ENCODE measurements at regions not wholly inside any gene's neighbourhood (a gene's known extent, or its start where the extent isn't known, plus 50 kb on each side); places are given as distances from the start of the nearest gene placed in this dataset.

DNA sequence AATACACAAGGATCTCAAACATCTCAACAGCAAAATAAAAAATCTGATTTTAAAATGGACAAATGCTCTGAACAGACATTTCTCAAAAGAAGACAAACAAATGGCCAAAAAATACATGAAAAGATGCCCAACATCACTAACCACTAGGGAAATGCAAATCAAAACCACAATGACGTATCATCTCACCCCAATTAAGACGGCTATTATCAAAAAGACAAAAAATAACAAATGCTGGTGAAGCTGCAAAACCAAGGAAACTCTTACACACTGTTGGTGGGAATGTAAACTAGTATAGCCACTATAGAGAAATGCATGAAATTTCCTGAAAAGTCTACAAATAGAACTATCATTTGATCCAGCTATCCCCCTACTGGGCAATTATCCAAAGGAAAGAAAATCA is 145.0 kb downstream of the BTG1 start:
- DNase-seq (ENCODE audit: low read depth in 2 of 2): no peak

DNA sequence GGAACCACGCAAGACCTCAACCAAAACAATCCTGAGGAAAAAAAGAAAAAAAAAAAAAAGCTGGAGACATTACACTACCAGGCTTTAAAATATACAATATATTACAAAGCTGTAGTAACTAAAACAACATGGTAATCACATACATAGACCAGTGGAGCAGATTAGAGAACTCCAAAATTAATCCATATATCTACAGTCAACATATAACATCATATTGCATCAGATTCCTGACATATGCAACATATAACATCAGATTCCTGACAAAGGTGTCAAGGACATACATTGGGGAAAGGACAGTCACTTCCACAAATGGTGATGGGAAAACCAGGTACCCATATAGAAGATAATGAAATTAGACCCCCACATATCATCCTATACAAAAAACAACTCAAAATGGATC is 145.8 kb downstream of the BTG1 start:
- DNase-seq (ENCODE audit: low read depth in 2 of 2): no peak

DNA sequence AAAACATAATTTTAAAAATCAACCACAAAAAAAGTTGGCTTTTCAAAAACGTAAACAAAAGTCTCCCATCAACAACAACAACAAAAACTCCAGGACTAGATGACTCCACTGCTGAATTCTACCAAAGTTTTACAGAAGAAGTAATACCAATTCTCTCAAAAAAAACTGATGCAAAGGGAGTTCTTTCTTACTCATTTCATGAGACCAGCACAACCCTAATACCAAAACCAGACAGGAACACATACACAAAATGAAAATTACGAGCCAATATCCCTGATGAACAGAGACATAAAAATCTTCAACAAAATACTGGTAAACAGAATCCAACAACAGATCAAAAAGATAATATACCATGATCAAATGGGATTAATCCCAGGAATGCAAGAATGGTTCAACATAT is 147.3 kb downstream of the BTG1 start:
- DNase-seq (ENCODE audit: low read depth in 2 of 2): no peak

DNA sequence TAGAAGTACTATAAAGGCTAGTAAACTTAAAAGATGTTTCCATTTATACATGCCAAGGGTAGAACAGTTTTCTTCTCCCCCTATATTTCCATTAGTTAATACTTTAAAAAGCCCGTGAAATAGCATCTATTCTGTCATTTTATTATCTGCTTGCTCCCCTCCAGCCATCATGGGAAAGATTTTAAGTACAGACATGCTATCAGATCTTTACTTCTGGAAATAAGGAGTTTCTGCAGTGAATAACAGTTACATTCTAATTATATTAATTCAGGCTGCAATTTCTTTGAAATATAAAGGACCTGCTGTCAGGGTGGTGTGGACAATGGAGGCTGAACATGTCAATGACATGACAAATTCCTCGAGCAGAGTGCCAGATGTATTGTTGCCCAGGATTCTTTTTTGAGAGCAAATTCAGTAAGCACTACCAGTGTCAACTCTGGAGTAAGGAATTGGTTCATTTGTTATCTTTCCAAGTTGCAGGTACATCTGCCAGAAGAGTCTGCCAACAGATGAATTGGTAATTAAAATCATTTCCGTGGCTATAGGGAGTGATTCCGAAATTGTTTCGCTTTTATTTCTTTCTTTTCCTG is 151.3 kb downstream of the BTG1 start:
- no peak for DNase-seq (ENCODE audit: low read depth in 2 of 2)

DNA sequence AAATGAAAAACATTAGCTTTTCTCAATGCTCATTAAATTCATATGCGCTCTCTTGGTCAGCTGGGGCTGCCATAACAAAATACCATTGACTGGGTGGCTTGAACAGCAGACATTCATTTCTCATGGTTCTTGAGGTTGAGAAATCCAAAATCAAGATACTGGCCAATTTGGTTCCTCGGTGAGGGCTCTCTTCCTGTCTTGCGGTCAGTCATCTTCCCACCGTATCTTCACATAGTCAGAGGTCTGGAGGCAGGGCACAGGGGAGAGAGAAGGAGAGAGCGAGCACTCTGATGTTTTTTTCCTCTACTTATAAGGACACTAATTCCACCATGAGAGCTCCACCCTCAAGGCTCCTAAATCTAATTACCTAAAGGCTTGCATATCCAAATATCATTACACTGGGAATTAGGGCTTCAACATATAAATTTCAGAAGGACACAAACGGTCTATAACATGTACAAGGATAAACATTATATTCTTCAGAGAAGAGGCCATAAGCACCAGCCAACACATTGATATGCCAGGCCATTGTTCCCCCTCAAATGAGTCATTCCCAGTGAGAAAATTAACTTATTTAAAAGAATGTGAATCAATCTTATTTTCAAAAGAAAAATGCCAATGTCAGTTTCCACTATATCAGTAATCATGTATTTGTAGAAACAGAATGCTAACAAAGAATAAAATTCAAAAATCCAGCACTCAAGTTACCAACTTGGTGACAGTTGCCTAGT is 152.2 kb downstream of the BTG1 start:
- DNase-seq (ENCODE audit: low read depth in 2 of 2): no peak

DNA sequence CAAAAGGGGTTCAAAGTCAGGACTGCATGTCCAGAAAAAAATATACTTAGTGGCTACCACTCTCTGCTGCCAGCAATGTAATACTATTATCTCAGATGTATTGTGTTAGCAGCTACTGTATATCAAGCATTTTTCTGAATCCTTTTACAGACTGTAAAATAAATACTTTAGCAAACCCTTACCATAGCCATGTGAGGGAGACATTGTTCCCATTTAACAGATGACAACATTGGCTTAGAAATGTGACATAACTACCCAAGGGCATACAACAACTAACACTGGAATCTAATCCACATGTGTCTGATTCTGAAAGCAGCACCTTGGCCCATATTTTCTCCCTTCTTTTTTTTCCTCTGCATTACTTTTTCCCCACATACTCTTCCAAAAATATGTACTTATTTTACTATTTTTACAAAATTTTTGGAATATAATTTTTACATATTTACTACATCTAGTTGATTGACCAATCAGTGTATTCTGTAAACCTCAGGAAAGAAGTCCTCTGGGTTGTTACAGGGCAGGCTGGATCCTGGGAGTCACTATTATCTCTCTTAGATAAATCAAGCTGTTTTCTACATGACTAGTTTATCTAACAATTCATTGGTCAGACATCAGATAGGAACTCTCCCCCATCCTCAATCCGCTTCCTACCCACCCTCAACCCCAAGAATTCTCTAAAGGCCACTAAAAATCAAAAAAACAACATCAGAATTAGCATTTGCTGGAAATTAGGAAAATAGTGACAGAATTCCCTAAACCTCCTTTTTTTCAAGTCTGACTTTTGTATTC is 154.1 kb downstream of the BTG1 start:
- DNase-seq (ENCODE audit: low read depth in 2 of 2): no peak

DNA sequence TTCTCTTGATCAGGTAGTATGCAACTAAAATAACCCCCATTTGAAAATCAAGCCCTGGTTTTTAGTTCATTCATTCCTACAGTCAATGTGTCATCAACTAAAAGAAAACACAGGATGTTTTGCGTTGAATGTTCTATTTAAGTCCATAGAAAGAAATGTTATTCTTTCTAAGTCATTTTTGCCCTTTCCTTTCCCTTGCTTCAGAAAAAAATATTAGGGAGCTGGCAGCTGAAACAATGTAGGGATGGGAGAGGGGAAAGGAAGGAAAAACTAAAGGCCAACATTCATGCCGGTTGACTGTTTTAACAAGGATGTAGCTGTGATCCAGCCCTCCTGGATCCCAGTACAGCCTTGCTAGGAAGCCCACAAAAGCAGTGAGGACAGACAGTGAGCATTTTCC is 155.1 kb downstream of the BTG1 start:
- DNase-seq (ENCODE audit: low read depth in 2 of 2): no peak

DNA sequence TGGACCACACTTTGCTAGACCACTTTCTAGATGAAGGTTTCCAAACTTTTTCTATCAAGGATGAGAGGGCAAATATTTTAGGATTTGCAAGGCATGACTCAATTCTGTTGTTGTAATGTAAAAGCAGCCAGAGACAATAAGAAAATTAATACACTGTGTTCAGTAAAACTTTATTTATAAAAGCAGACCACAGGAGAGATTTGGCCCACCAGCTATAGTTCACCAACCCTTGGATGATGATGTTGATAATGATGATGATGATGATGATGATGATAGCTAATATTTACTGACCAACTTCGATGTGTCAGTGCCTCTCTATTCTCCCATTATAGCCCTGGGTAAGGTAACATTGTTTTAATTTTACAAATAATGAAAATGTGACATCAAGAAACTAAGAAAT is 156.5 kb downstream of the BTG1 start:
- no peak for DNase-seq (ENCODE audit: low read depth in 2 of 2)

DNA sequence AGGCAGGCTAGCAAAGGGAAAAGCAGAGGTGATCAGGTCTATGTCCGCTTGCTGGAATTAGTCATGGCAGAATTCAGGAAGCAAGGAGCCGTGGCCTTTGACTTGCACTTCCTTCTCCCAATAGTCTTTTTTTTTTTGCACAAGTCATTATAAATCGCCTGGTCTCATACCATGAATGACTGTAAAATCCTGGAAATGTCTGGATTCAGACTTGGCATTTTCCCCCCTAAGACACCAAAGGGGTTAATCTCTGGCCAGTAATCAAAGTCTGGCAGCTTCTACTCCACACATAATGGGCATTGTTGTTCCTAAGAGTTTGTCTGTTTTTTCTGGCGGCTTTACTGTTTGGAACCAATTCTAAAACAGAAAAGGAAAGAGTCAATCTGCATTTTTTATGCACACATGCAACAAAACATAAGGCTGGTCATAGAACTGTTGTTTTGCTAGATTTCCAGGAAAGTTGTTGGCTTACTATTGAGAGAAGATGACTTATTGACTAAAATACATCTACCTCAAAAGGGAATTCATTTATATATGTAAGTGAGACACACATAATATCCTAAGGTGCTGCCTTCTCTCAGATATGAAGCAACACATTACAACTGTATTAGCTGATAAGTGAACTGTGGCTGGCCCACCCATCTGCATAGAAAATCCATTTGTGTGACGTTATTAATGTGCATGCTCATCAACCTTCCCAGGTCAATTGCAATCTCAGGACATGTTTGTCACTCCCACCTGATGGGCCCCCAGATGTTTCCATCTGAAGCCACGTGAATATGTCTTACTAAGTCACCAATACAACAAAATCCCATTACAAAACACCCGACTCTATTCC is 157.3 kb downstream of the BTG1 start:
- no peak for DNase-seq (ENCODE audit: low read depth in 2 of 2)

DNA sequence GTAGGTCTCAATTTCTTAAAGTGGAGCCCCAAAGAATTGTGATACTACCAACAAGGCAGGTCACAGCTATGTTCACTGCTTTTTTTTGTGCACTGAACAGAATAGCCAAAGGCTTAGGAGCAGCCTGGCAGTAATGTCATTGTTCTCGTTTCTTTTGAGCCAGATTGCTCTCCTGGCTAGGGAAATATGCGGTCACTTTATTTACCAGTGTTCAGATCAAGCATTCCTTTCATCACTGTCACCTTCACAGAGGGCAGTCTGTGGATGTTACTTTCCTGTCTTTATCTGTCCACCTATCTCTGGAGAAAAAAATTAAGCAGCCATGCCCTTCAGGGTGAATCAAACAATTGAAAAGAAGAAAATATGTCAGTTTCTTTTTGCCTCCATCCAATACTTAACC is 159.6 kb downstream of the BTG1 start:
- no peak for DNase-seq (ENCODE audit: low read depth in 2 of 2)

DNA sequence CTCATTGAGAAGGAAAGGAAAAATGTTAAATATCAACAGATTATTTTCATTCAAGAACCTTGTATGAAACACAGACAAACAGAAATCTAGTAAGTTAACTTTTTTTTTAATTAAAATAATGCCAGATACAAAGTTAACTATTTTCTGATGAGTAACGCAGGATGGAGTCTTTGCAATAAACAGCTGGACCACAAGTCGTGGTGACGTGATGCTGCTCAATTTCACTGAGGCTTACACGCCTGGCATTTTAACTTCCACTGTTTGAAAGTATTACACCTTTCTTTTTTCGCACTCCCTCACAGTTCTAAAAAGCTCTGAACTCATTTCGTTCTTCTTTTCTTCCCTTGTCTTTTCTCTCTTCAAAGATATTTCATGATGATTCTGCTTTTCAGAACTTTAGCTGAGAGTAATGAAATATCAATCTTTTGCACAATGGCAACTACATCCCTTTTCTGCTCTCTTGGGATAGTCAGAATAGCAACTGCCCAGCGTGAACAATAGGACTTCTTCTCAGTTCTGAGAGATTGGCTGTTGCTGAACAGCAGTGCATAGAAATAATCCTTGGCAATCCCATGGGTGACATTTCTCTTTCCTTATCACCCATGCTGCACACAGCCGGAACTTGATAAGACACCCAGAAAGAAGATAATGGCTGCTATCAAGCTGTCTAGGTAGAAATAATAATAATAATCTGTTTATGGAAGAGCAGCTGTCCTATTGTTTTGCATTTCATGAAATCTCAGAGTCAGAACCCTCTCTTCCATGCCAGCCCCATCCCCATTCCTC is 160.5 kb downstream of the BTG1 start:
- no peak for DNase-seq (ENCODE audit: low read depth in 2 of 2)

DNA sequence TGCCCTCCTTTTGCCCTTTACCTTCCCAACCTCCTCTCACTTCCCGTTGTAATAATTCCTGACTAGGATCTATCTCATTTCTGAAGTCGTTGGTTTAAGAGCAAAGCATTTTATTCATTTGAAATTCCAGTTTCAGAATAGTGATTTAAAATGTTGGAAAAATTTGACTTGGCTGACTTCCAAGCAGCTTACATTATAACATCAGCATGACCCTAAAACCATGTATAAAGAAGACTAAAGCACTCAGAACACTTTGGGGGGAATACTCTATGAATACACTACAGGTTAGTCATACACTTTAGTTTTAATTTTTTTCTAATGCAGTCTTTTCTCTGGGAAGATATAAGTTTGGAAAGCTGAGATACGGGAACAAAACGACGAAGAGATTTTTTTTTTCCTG is 161.1 kb downstream of the BTG1 start:
- no peak for DNase-seq (ENCODE audit: low read depth in 2 of 2)

DNA sequence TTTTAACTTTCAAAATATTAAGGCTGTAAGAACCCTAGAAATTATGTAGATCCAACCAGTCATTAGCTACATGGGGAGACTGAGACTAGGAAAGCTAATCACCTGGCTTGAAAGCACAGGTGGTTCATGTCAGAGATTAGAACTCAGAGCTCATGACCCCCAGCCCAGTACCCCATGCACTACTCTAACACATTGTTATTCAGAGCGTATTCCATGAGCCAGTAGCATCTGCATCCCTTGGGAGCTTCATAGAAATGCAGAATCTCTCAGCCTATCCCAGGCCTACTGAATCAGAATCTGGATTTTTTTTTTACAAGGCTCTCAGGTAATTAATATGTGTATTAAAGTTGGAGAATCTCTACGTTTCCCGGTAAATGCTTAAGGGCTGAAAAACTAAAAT is 161.7 kb downstream of the BTG1 start:
- DNase-seq (ENCODE audit: low read depth in 2 of 2): no peak

DNA sequence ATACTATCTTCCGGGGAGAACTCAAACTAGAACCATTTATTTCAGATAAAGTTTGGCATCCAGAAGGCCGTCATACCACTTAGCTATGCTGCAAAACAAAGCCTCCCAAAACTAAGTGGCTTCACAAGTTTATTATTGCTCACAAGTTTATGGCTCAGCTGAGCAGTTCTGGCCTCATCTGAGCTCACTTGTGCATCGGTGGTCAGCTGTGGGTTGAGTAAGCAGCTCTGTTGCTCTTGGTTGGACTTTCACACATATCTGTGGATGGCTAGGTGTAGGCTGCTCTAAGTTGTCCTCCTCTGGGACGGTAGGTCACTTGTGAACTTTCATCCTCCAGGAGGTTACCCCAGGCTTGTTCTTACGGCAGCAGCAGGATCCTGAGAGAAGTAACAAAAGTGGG is 162.7 kb downstream of the BTG1 start:
- no peak for DNase-seq (ENCODE audit: low read depth in 2 of 2)

DNA sequence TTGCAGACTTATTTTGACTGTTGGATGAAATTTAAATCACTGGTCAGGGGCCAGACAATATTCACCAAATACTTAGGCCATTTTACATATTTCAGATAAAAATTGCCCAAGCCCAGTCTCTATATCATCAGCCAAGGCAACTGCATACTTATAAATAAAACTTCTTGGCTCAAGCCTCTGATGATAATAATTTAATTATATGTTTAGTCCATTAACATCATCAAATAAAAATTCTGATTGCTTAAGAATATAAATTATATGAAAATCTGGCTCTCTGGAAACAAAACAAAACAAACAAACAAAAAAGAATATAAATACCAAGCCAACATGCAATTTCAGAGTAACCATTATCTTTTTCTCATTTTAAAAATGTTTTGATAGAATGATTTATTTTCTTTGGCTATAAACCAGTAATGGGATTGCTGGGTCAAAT is 165.2 kb downstream of the BTG1 start:
- DNase-seq (ENCODE audit: low read depth in 2 of 2): no peak

DNA sequence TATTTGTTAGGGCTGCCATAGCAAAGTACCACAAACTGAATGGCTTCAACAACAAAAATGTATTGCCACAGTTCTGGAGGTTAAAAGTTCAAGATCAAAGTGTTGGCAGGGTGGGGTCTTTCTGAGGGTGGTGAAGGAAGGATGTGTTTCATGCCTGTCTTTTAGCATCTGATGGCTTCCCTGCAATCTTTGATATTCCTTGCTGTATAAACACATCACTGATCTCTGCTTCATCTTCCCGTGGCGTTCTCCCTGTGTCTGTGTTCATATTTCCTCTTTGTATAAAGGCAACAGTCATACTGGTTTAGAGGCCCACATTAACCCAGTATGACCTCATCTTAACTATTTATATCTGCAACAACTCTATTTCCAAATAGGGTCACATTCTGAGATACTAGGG is 167.5 kb downstream of the BTG1 start:
- no peak for DNase-seq (ENCODE audit: low read depth in 2 of 2)

DNA sequence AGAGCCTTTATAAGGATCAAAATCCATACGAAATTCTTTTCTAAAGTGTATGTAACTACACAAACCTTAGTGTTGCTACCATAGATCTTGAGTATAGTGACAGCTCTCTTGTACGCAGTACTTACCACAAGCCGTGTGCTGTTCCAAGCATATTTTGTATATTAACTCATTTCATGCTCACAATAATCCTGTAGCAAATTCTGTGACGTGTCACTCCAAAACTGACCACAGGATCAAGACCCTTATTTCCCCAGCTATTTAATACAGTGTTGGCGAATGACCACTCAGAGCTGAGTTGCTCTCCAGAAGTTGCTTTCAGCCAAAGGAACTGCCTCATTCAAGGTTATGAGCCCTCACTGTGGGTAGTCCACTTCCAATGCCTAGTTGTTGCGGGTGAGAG is 169.8 kb downstream of the BTG1 start:
- no peak for DNase-seq (ENCODE audit: low read depth in 2 of 2)

DNA sequence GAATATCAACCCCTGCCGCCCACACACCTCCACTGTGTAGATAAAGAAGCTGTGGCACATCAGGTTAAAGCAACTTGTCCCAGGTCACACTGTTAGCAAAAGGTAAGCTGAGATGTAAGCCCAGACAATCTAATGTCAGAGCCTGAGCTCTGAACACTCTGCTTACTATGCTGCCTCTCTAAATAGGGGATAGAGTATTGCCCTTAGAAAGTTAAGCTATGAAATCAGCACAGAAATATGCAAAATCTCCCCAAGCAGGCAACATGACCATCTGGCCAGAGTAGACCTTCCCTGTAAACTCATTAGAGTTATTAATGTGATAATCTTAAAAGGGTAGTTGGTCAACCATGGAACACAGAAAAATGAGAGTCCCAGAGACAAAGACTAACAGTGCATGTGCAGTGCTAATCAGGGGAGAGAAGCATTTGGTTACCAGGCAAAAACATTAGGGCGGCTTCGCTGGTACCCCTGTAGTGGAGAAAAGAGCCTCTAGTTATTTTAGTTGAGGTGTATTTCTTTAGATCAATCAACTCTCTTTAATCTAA is 171.0 kb downstream of the BTG1 start:
- DNase-seq (ENCODE audit: low read depth in 2 of 2): no peak

DNA sequence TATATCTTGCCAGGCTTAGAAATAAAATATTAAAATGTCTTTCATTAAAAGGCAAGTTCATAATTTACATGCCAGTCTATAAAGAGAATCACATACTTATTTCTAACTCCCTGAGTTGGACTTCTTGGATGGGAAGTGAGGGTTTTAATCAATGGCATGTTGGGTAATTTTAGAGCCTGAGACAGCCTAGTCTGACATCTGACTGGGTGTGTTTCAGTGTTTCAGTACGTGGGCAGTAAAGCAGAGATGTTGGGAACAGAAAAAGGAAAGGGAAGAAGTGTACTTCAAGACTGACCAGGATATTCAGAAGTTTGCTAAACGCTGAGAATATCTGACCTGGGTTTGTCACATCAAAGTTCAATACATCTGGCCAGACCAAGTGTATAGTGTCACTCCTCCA is 171.8 kb downstream of the BTG1 start:
- DNase-seq (ENCODE audit: low read depth in 2 of 2): no peak

DNA sequence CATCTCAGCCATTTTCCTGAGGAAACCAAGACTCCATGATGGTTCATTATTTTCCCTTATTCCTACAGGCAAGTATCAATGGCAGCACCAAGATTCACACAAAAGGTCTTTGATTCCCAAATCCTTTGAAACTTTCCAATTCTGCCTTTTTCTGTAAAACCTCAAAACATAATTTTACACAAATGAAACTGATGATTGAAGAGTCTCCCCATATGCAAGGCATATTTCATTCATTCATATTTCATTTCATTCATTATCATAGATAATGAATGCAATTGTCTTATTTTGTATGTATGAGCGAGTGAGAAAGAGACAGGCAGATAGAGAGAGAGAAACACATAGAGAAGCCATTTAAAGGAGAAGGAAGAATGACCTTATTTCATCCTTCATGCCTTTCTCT is 172.8 kb downstream of the BTG1 start:
- no peak for DNase-seq (ENCODE audit: low read depth in 2 of 2)

DNA sequence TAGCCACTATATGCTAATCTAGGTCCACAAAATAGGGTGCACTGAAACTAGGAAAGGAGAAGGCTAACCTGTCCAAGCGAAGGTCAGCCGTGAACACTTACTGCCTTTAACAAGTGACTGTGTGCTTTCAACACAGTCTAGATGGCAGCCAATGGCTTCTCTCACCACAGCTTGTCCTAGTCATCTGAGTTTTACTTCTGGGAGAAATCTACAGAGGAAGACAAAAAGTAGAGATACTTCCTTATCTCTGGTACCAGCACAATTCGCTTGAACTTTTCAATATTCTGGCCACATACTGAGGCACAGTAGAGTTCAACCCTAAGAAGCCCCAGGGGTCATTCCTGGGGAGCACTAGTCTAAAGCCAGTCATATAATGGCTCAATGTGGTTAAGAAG is 176.9 kb downstream of the BTG1 start:
- no peak for DNase-seq (ENCODE audit: low read depth in 2 of 2)

All from stimulated activated CD4-positive, alpha-beta T cell treated with anti-CD3 and anti-CD28 coated beads, Interleukin-1b, Interleukin-23, amount 100 ng/mL, for 4 hours (primary cell).